OCI-LY3 (cell line): ENCODE measurements at regions not wholly inside any gene's neighbourhood (a gene's known extent, or its start where the extent isn't known, plus 50 kb on each side); places are given as distances from the start of the nearest gene placed in this dataset.

Experiments
- H2AFZ ChIP-seq: fragments of 200-600, 300-600 bp; shearing (Covaris generic); 2 replicates; pipeline ENCODE4 v1.6.0; 2014; ENCODE audit warnings: antibody characterized with exemption, low read depth, low read length
- H3K27ac ChIP-seq: fragments of 200-600, 300-600 bp; sonication (generic); 2 replicates; pipeline ENCODE4 v1.5.1; 2014; ENCODE audit warnings: mild to moderate bottlenecking, low read length, moderate library complexity, mixed read lengths
- H3K27me3 ChIP-seq: fragments of 200-600, 300-600 bp; sonication (generic); 2 replicates; pipeline ENCODE4 v1.6.1; 2014; ENCODE audit warnings: low read depth, low read length, mixed read lengths
- H3K36me3 ChIP-seq: fragments of 200-600, 300-600 bp; sonication (generic); replicated peaks from 2 replicates; pipeline ENCODE3; 2014; ENCODE audit warnings: low read depth, low read length, mixed read lengths
- H3K4me1 ChIP-seq: fragments of 300-600, 200-600 bp; sonication (generic); 2 replicates; pipeline ENCODE4 v1.6.1; 2014; ENCODE audit warnings: low read length, mixed read lengths
- H3K4me2 ChIP-seq: fragments of 200-600, 300-600 bp; sonication (generic); 2 replicates; pipeline ENCODE4 v1.6.1; 2014; ENCODE audit warnings: low read length, mixed read lengths
- H3K4me3 ChIP-seq: fragments of 300-600, 200-600 bp; sonication (generic); 2 replicates; pipeline ENCODE4 v1.5.1; 2014; ENCODE audit warnings: antibody characterized with exemption, mild to moderate bottlenecking, low read length, moderate library complexity
- H3K79me2 ChIP-seq: fragments of 300-600, 200-600 bp; shearing (Covaris generic); 2 replicates; pipeline ENCODE4 v1.6.1; 2014; ENCODE audit warnings: mild to moderate bottlenecking, low read length, mixed read lengths
- H3K9ac ChIP-seq: fragments of 300-600, 200-600 bp; shearing (Covaris generic); 2 replicates; pipeline ENCODE4 v1.6.0; 2014; ENCODE audit warnings: mild to moderate bottlenecking, low read length, moderate library complexity
- H3K9me3 ChIP-seq: fragments of 200-600, 300-600 bp; shearing (Covaris generic); 2 replicates; pipeline ENCODE4 v1.6.1; 2014; ENCODE audit warnings: low read length, mixed read lengths; ENCODE audit not compliant: insufficient read depth
- H4K20me1 ChIP-seq: fragments of 200-600, 300-600 bp; sonication (generic); 2 replicates; pipeline ENCODE4 v1.6.1; 2016; ENCODE audit warnings: low read length, mixed read lengths; ENCODE audit not compliant: insufficient read depth
- CTCF ChIP-seq: fragments of 200-600, 300-600 bp; sonication (generic); IDR thresholded peaks from 2 replicates; pipeline ENCODE4 v1.5.1; 2014; ENCODE audit warnings: antibody characterized with exemption, low read length, low read depth
- EZH2phosphoT487 ChIP-seq: fragments of 200-600 bp; shearing (Covaris generic); IDR thresholded peaks from 2 replicates; pipeline ENCODE4 v1.6.1; 2018; ENCODE audit warnings: antibody characterized with exemption, mixed run types, low read depth

- no peak overlapping the region for H2AFZ ChIP-seq
Measured at GRCh38 chr5:136766456-136766855, 401.1 kb upstream of the TRPC7 start.

GRCh38 chr5:136764601-136765000 is 399.3 kb upstream of the TRPC7 start:
- Histone ChIP-seq H3K36me3 (no peaks in the 10 kb centered on the region), H3K4me2 (no peak overlapping the region), H4K20me1 (no peaks in the 10 kb centered on the region), H3K9me3 (no peaks in the 10 kb centered on the region), H3K4me3 (no peak overlapping the region), H2AFZ (no peak overlapping the region), H3K27me3 (no peaks in the 10 kb centered on the region), H3K4me1 (no peaks in the 10 kb centered on the region), H3K27ac (no peak overlapping the region), H3K79me2 (no peaks in the 10 kb centered on the region), H3K9ac (no peak overlapping the region)
- TF ChIP-seq EZH2phosphoT487 (no peak), CTCF (no peak)

More at GRCh38 chr5:136766456-136766855, 401.1 kb upstream of the TRPC7 start:
- TF ChIP-seq EZH2phosphoT487 = no peak
- TF ChIP-seq CTCF = no peak
- Histone ChIP-seq H3K36me3 (no peaks in the 10 kb centered on the region), H3K4me2 (no peak overlapping the region), H3K4me3 (no peak overlapping the region), H4K20me1 (no peaks in the 10 kb centered on the region), H3K27me3 (no peaks in the 10 kb centered on the region), H3K79me2 (no peaks in the 10 kb centered on the region), H3K4me1 (no peaks in the 10 kb centered on the region), H3K9ac (no peak overlapping the region), H3K27ac (no peak overlapping the region), H3K9me3 (no peaks in the 10 kb centered on the region)

GRCh38 chr5:136763548-136763947 is 398.2 kb upstream of the TRPC7 start:
- H3K27me3 ChIP-seq = no peaks in the 10 kb centered on the region
- H3K4me3 ChIP-seq = no peak overlapping the region
- TF ChIP-seq CTCF = no peak
- TF ChIP-seq EZH2phosphoT487 = no peak
- no peak overlapping the region for H3K9ac ChIP-seq
- no peaks in the 10 kb centered on the region for H3K9me3 ChIP-seq
- H3K79me2 ChIP-seq = no peaks in the 10 kb centered on the region
- no peak overlapping the region for H3K27ac ChIP-seq
- no peaks in the 10 kb centered on the region for H3K4me1 ChIP-seq
- H2AFZ ChIP-seq = no peak overlapping the region
- H3K4me2 ChIP-seq = no peak overlapping the region
- H3K36me3 ChIP-seq = no peaks in the 10 kb centered on the region
- H4K20me1 ChIP-seq = no peaks in the 10 kb centered on the region

- Histone ChIP-seq H4K20me1 (no peaks in the 10 kb centered on the region), H3K27me3 (no peaks in the 10 kb centered on the region), H3K79me2 (no peaks in the 10 kb centered on the region), H3K4me3 (no peak overlapping the region), H3K4me1 (no peaks in the 10 kb centered on the region), H2AFZ (no peak overlapping the region), H3K27ac (no peak overlapping the region), H3K36me3 (no peaks in the 10 kb centered on the region), H3K4me2 (no peak overlapping the region), H3K9ac (no peak overlapping the region), H3K9me3 (no peaks in the 10 kb centered on the region)
- TF ChIP-seq EZH2phosphoT487 (no peak), CTCF (no peak)
Measured at GRCh38 chr5:136754216-136754615, 388.9 kb upstream of the TRPC7 start.
